LoVo (cell line): ENCODE measurements at regions not wholly inside any gene's neighbourhood (a gene's known extent, or its start where the extent isn't known, plus 50 kb on each side); places are given as distances from the start of the nearest gene placed in this dataset.

Experiments used
- DNase-seq: peaks from one replicate; pipeline ENCODE4 v3.0.0-alpha.2; 2016; ENCODE audit warnings: low spot score

GRCh38 chr21:43317959-43318358, 109.0 kb downstream of the SIK1 start:
- no peak for DNase-seq

GRCh38 chr21:43317254-43317748, 109.6 kb downstream of the SIK1 start:
- no peak for DNase-seq

GRCh38 chr21:43316156-43316845, 110.6 kb downstream of the SIK1 start:
- DNase-seq = no peak

- no peak for DNase-seq
These were observed 111.4 kb downstream of the SIK1 start for GRCh38 chr21:43315244-43316137.

- no peak for DNase-seq
These were observed 113.0 kb downstream of the SIK1 start for GRCh38 chr21:43313939-43314405.

GRCh38 chr21:43313221-43313938, 113.6 kb downstream of the SIK1 start:
- DNase-seq = no peak

GRCh38 chr21:43312751-43313169, 114.2 kb downstream of the SIK1 start:
- no peak for DNase-seq

GRCh38 chr21:43312011-43312410, 114.9 kb downstream of the SIK1 start:
- no peak for DNase-seq

- DNase-seq = peak; percentile 18
These were observed 115.6 kb downstream of the SIK1 start for GRCh38 chr21:43311301-43311817.

- DNase-seq = no peak
These were observed 118.1 kb downstream of the SIK1 start for GRCh38 chr21:43308815-43309283.

GRCh38 chr21:43308101-43308814, 118.7 kb downstream of the SIK1 start:
- no peak for DNase-seq

- no peak for DNase-seq
These were observed 119.3 kb downstream of the SIK1 start for GRCh38 chr21:43307677-43308070.

GRCh38 chr21:43306911-43307676, 119.8 kb downstream of the SIK1 start:
- peak; percentile 54 for DNase-seq

GRCh38 chr21:43306391-43306790, 120.5 kb downstream of the SIK1 start:
- no peak for DNase-seq

- no peak for DNase-seq
These were observed 121.1 kb downstream of the SIK1 start for GRCh38 chr21:43305811-43306311.

- DNase-seq = no peak
These were observed 121.6 kb downstream of the SIK1 start for GRCh38 chr21:43305336-43305665.

GRCh38 chr21:43304621-43305335, 122.2 kb downstream of the SIK1 start:
- no peak for DNase-seq

GRCh38 chr21:43304206-43304605, 122.7 kb downstream of the SIK1 start:
- no peak for DNase-seq

GRCh38 chr21:43303275-43304178, 123.4 kb downstream of the SIK1 start:
- DNase-seq = no peak
